Mucosa of descending colon (tissue), 3 donors: ENCODE measurements at regions not wholly inside any gene's neighbourhood (a gene's known extent, or its start where the extent isn't known, plus 50 kb on each side); places are given as distances from the start of the nearest gene placed in this dataset.

Experiments
- ATAC-seq: fragments of 200-7000 bp; cut with Tn5 transposase; one replicate; pipeline ENCODE4 v1.9.1; 2020; ENCODE audit warnings: mild to moderate bottlenecking, moderate library complexity
- DNase-seq, 3 donors: peaks; one replicate each; pipeline ENCODE4 v3.0.0-alpha.2; 2020
- H3K36me3 ChIP-seq: fragments of 200-600 bp; one replicate; pipeline ENCODE4 v1.8.0; 2021; ENCODE audit warnings: low read depth, mild to moderate bottlenecking
- H3K4me1 ChIP-seq: fragments of 200-600 bp; one replicate; pipeline ENCODE4 v1.8.0; 2021; ENCODE audit warnings: low read depth, mild to moderate bottlenecking
- H3K4me3 ChIP-seq: fragments of 200-600 bp; one replicate; pipeline ENCODE4 v1.8.0; 2021; ENCODE audit warnings: mild to moderate bottlenecking
- H3K9me3 ChIP-seq: fragments of 200-600 bp; one replicate; pipeline ENCODE4 v1.8.0; 2021; ENCODE audit warnings: mild to moderate bottlenecking
- CTCF ChIP-seq: fragments of 200-600 bp; IDR thresholded peaks from one replicate; pipeline ENCODE4 v1.8.0; 2022; ENCODE audit warnings: antibody characterized with exemption, mild to moderate bottlenecking
- intact Hi-C, 2 donors: fragments of 100-400 bp; cut with DNase I in 1 of 2; cut with micrococcal nuclease in 1 of 2; formaldehyde crosslinking; loops; one replicate each; pipeline versions ENCODE4 v1.11.0 to v1.11.1; 2022; cut with DNase I, micrococcal nuclease
- donor health status: DM: no; HTN: no; CAD: no; lungs with moderate emphysema.
- donor health status: DM: no; HTN: no; CAD: no.
- donor health status: DM: no; HTN: yes; CAD: no.

- Histone ChIP-seq H3K4me3 (no peak overlapping the region), H3K9me3 (peaks cover 27% of the 10 kb centered on the region), H3K4me1 (no peaks in the 10 kb centered on the region), H3K36me3 (no peaks in the 10 kb centered on the region)
- intact Hi-C loops, result no loop called here
- TF ChIP-seq CTCF, result no peak
- DNase-seq (no peak), ATAC-seq (no peak)
These were observed 916.5 kb downstream of the AACS start for GRCh38 chr12:125981610-125982253.

- Histone ChIP-seq H3K4me3 (no peak overlapping the region), H3K36me3 (no peaks in the 10 kb centered on the region), H3K4me1 (no peaks in the 10 kb centered on the region), H3K9me3 (peaks cover 25% of the 10 kb centered on the region)
- ATAC-seq (peak; percentile 51), DNase-seq (peak in 2 of 3 donors; percentile 33 to 35)
- TF ChIP-seq CTCF, result no peak
- intact Hi-C loops, result no loop called here
These were observed 918.0 kb downstream of the AACS start for GRCh38 chr12:125983094-125983783.

- Histone ChIP-seq H3K9me3 (peaks cover 24% of the 10 kb centered on the region), H3K36me3 (no peaks in the 10 kb centered on the region), H3K4me3 (no peak overlapping the region), H3K4me1 (no peaks in the 10 kb centered on the region)
- intact Hi-C loops, result no loop called here
- no peak for TF ChIP-seq CTCF
- no peak for DNase-seq
- ATAC-seq, result peak; percentile 7
These were observed 918.7 kb downstream of the AACS start for GRCh38 chr12:125983784-125984500.

- intact Hi-C loops, result no loop called here
- no peaks in the 10 kb centered on the region for H3K36me3 ChIP-seq
- H3K9me3 ChIP-seq, result peaks cover 10% of the 10 kb centered on the region
- no peak overlapping the region for H3K4me3 ChIP-seq
- ATAC-seq (no peak), DNase-seq (no peak)
- no peaks in the 10 kb centered on the region for H3K4me1 ChIP-seq
- no peak for TF ChIP-seq CTCF
These were observed 923.3 kb downstream of the AACS start for GRCh38 chr12:125988545-125988944.

GRCh38 chr12:125989696-125990095 is 924.5 kb downstream of the AACS start:
- DNase-seq, result no peak

More at GRCh38 chr12:125989696-125990095, 924.5 kb downstream of the AACS start:
- ATAC-seq, result no peak
- intact Hi-C loops, result no loop called here
- no peaks in the 10 kb centered on the region for H3K4me1 ChIP-seq
- TF ChIP-seq CTCF, result no peak
- no peak overlapping the region for H3K4me3 ChIP-seq
- peaks cover 4% of the 10 kb centered on the region for H3K9me3 ChIP-seq
- H3K36me3 ChIP-seq, result no peaks in the 10 kb centered on the region
